Prostate gland (tissue), 2 donors: ENCODE measurements at regions not wholly inside any gene's neighbourhood (a gene's known extent, or its start where the extent isn't known, plus 50 kb on each side); places are given as distances from the start of the nearest gene placed in this dataset.

Source experiments
- DNase-seq: peaks from one replicate; pipeline ENCODE4 v3.0.0-alpha.2; 2019; ENCODE audit warnings: low spot score
- H3K27ac ChIP-seq, 2 donors: fragments of 200-600 bp; sonication (generic); 2 replicates each; pipeline ENCODE4 v1.5.1; 2017 to 2019
- H3K27me3 ChIP-seq: fragments of 200-600 bp; sonication (generic); replicated peaks from 2 replicates; pipeline ENCODE4 v1.5.1; 2019; ENCODE audit not compliant: insufficient read depth
- H3K36me3 ChIP-seq, 2 donors: fragments of 200-600 bp; sonication (generic); 1 replicate in 1 of 2; 2 replicates in 1 of 2; pipeline versions ENCODE4 v1.5.1 to v1.8.1; 2017 to 2019
- H3K4me1 ChIP-seq: fragments of 200-600 bp; sonication (generic); replicated peaks from 2 replicates; pipeline ENCODE4 v1.5.1; 2019
- H3K4me3 ChIP-seq, 2 donors: fragments of 200-600 bp; sonication (generic); 2 replicates each; pipeline ENCODE4 v1.5.1; 2017 to 2019
- H3K9me3 ChIP-seq: fragments of 200-600 bp; sonication (generic); 2 replicates; pipeline ENCODE4 v1.5.1; 2017
- POLR2A ChIP-seq: fragments of 450-650 bp; IDR thresholded peaks from one replicate; pipeline ENCODE4 v1.6.1; 2016; ENCODE audit warnings: antibody characterized with exemption, mild to moderate bottlenecking
- POLR2AphosphoS5 ChIP-seq: sonication (generic); formaldehyde crosslinking; IDR thresholded peaks from one replicate; pipeline ENCODE4 v1.6.1; 2017; ENCODE audit warnings: antibody characterized with exemption
- WGBS: methylation state at CpG from one replicate; pipeline ENCODE4 v1.1.5; 2018; 5-methylcytosine and 5-hydroxymethylcytosine counted together
- intact Hi-C: fragments of 100-400 bp; cut with DNase I; formaldehyde crosslinking; loops from one replicate; pipeline ENCODE4 v1.14.2; 2022
- TF ChIP-seq, protein P1 (sequence below), 4 experiments: fragments of 200-600 bp in 2 of 4; fragments of 450-650 bp in 2 of 4; sonication (generic) in 2 of 4; IDR thresholded peaks; 1 replicate in 3 of 4; 2 replicates in 1 of 4; pipeline ENCODE4 v1.5.1; 2016 to 2019; ENCODE audit warnings: antibody characterized with exemption in 4 of 4, mild to moderate bottlenecking in 2 of 4, moderate library complexity in 2 of 4

GRCh38 chr1:209187589-209187988 is 395.9 kb upstream of the CAMK1G start:
- Histone ChIP-seq H3K4me3 (no peak overlapping the region), H3K4me1 (no peaks in the 10 kb centered on the region)
- TF ChIP-seq POLR2A (no peak), POLR2AphosphoS5 (no peak)
- TF ChIP-seq, protein P1, sequence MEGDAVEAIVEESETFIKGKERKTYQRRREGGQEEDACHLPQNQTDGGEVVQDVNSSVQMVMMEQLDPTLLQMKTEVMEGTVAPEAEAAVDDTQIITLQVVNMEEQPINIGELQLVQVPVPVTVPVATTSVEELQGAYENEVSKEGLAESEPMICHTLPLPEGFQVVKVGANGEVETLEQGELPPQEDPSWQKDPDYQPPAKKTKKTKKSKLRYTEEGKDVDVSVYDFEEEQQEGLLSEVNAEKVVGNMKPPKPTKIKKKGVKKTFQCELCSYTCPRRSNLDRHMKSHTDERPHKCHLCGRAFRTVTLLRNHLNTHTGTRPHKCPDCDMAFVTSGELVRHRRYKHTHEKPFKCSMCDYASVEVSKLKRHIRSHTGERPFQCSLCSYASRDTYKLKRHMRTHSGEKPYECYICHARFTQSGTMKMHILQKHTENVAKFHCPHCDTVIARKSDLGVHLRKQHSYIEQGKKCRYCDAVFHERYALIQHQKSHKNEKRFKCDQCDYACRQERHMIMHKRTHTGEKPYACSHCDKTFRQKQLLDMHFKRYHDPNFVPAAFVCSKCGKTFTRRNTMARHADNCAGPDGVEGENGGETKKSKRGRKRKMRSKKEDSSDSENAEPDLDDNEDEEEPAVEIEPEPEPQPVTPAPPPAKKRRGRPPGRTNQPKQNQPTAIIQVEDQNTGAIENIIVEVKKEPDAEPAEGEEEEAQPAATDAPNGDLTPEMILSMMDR (IDR thresholded peaks at IDR 0.05), result no peak

GRCh38 chr1:209190591-209191261 is 392.8 kb upstream of the CAMK1G start:
- Histone ChIP-seq H3K4me1 (no peaks in the 10 kb centered on the region), H3K27ac (no peak overlapping the region), H3K27me3 (peaks cover 2% of the 10 kb centered on the region), H3K4me3 (no peak overlapping the region), H3K36me3 (no peaks in the 10 kb centered on the region), H3K9me3 (no peaks in the 10 kb centered on the region)
- 15% methylated on average over 12 of the region's 12 CpGs for WGBS
- no peak for DNase-seq
- TF ChIP-seq POLR2AphosphoS5 (no peak), POLR2A (no peak)
- TF ChIP-seq, protein P1 (IDR thresholded peaks at IDR 0.05), result peak in 3 of 4 experiments; percentile 2 to 43 (median 21)
- intact Hi-C loops, result no loop called here

More at GRCh38 chr1:209187589-209187988, 395.9 kb upstream of the CAMK1G start:
- Histone ChIP-seq H3K27ac (no peak overlapping the region), H3K27me3 (no peaks in the 10 kb centered on the region), H3K36me3 (no peaks in the 10 kb centered on the region), H3K9me3 (no peaks in the 10 kb centered on the region)
- intact Hi-C loops, result no loop called here
- DNase-seq, result no peak
- 96% methylated on average over 3 of the region's 3 CpGs for WGBS

DNA sequence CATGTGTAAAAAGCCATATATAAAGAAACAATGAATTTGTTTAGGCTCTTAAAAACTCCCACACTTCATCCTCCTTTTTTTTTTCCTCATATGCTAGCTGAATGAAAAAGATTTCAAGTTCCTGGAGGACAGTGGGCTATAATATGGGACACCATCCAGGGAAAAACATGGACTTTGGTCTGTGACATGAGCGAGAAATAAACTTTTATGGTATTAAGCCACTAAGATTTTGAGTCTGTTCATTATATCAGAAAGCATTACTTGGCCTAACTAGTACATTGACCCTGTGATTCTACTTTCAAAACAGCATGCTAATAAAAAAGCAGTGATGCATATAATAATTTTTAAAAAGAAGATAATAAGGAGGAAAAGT is 392.3 kb upstream of the CAMK1G start:
- no peaks in the 10 kb centered on the region for H3K36me3 ChIP-seq
- H3K4me1 ChIP-seq, result no peaks in the 10 kb centered on the region
- intact Hi-C loops, result no loop called here
- 91% methylated on average over 1 of the region's 1 CpG for WGBS
- H3K27me3 ChIP-seq, result peaks cover 2% of the 10 kb centered on the region
- H3K27ac ChIP-seq, result no peak overlapping the region
- H3K4me3 ChIP-seq, result no peak overlapping the region
- no peaks in the 10 kb centered on the region for H3K9me3 ChIP-seq
- TF ChIP-seq POLR2A (no peak), POLR2AphosphoS5 (no peak)
- TF ChIP-seq, protein P1 (IDR thresholded peaks at IDR 0.05), result no peak
- no peak for DNase-seq

- no peaks in the 10 kb centered on the region for H3K9me3 ChIP-seq
- intact Hi-C loops, result no loop called here
Observed at GRCh38 chr1:209196140-209196539, 387.4 kb upstream of the CAMK1G start.

More at GRCh38 chr1:209196140-209196539, 387.4 kb upstream of the CAMK1G start:
- H3K27ac ChIP-seq, result no peak overlapping the region
- DNase-seq, result no peak
- no peaks in the 10 kb centered on the region for H3K36me3 ChIP-seq
- peaks cover 2% of the 10 kb centered on the region for H3K27me3 ChIP-seq
- TF ChIP-seq POLR2AphosphoS5 (no peak), POLR2A (no peak)
- TF ChIP-seq, protein P1 (IDR thresholded peaks at IDR 0.05), result no peak
- H3K4me3 ChIP-seq, result no peak overlapping the region
- no peaks in the 10 kb centered on the region for H3K4me1 ChIP-seq
